DND-41 (cell line): ENCODE measurements at regions not wholly inside any gene's neighbourhood (a gene's known extent, or its start where the extent isn't known, plus 50 kb on each side); places are given as distances from the start of the nearest gene placed in this dataset.

Source experiments
- ATAC-seq: fragments of 200-7000 bp; cut with Tn5 transposase; 3 replicates; pipeline ENCODE4 v1.9.1; 2021; ENCODE audit warnings: low read depth; ENCODE audit not compliant: insufficient read depth
- DNase-seq: peaks from one replicate; pipeline ENCODE4 v3.0.0-alpha.2; 2020
- H2AFZ ChIP-seq: 2 replicates; pipeline ENCODE4 v1.6.0; 2012; ENCODE audit warnings: low read depth, low read length
- H3K27ac ChIP-seq: 2 replicates; pipeline ENCODE4 v1.5.1; 2012; ENCODE audit warnings: low read length, inconsistent platforms
- H3K27me3 ChIP-seq: fragments of 200-600 bp; sonication (generic); 2 replicates; pipeline ENCODE4 v1.6.0; 2012; ENCODE audit warnings: low read length, mild to moderate bottlenecking, inconsistent platforms; ENCODE audit not compliant: insufficient read depth, poor library complexity
- H3K36me3 ChIP-seq: 2 replicates; pipeline ENCODE4 v1.5.1; 2012; ENCODE audit warnings: low read length, inconsistent platforms; ENCODE audit not compliant: insufficient read depth
- H3K4me1 ChIP-seq: 2 replicates; pipeline ENCODE4 v1.5.1; 2012; ENCODE audit warnings: mild to moderate bottlenecking, low read length; ENCODE audit not compliant: insufficient read depth
- H3K4me2 ChIP-seq: 2 replicates; pipeline ENCODE4 v1.6.0; 2012; ENCODE audit warnings: mild to moderate bottlenecking, moderate library complexity, low read length, inconsistent platforms; ENCODE audit not compliant: insufficient read depth
- H3K4me3 ChIP-seq, 2 experiments: fragments of 200-600 bp in 1 of 2; shearing (Covaris generic) in 1 of 2; 2 replicates each; pipeline ENCODE4 v1.5.1; 2012 to 2016; ENCODE audit warnings: inconsistent platforms in 2 of 2, low read length in 2 of 2, mild to moderate bottlenecking in 2 of 2, low read depth in 1 of 2, moderate library complexity in 1 of 2
- H3K79me2 ChIP-seq: 2 replicates; pipeline ENCODE4 v1.6.0; 2012; ENCODE audit warnings: low read length, inconsistent platforms; ENCODE audit not compliant: insufficient read depth
- H3K9ac ChIP-seq: 2 replicates; pipeline ENCODE4 v1.6.0; 2012; ENCODE audit warnings: low read depth, mild to moderate bottlenecking, inconsistent platforms, low read length, moderate library complexity
- H3K9me3 ChIP-seq: 2 replicates; pipeline ENCODE4 v1.5.1; 2012; ENCODE audit warnings: low read length, moderate library complexity, mild to moderate bottlenecking, inconsistent platforms; ENCODE audit not compliant: insufficient read depth, severe bottlenecking
- H4K20me1 ChIP-seq: 2 replicates; pipeline ENCODE4 v1.6.0; 2012; ENCODE audit warnings: low read length; ENCODE audit not compliant: insufficient read depth
- EZH2 ChIP-seq: IDR thresholded peaks from 3 replicates; pipeline ENCODE4 v1.6.1; 2012; ENCODE audit warnings: borderline replicate concordance, low read depth, mild to moderate bottlenecking, moderate library complexity, low read length, inconsistent platforms; ENCODE audit not compliant: severe bottlenecking
- TF ChIP-seq, protein P1 (sequence below): IDR thresholded peaks from 2 replicates; pipeline ENCODE4 v1.5.1; 2012; ENCODE audit warnings: borderline replicate concordance, low read length, moderate library complexity, mild to moderate bottlenecking; ENCODE audit not compliant: poor library complexity, severe bottlenecking; ENCODE audit errors: extremely low read depth

DNA sequence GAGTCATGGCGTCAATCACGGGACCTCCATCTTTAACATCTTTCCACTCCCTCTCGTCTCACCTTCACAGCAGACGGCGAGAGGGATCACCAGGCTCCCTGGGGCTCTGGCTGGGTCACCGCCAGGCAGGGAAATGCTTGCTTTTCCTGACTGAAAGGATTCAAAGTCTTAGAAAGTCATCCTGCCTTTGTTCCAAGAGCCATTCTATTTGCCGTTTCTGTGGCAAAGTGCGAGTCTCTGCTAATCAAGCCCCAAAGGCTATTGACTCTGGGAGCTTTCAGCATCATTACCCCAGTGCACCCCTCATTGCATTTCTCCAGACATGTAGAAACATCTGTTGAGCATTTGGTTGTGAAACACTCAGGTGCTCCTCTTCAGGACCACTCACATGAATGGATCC lies 69.6 kb downstream of the GSC start:
- Histone ChIP-seq H3K9me3 (no peaks in the 10 kb centered on the region), H3K4me3 (no peak overlapping the region), H3K79me2 (no peaks in the 10 kb centered on the region), H2AFZ (no peak overlapping the region), H3K4me2 (no peak overlapping the region), H3K27me3 (no peaks in the 10 kb centered on the region), H3K36me3 (no peaks in the 10 kb centered on the region), H3K27ac (no peak overlapping the region), H3K4me1 (no peaks in the 10 kb centered on the region), H4K20me1 (no peaks in the 10 kb centered on the region), H3K9ac (no peak overlapping the region)
- no peak for DNase-seq
- no peak for ATAC-seq
- TF ChIP-seq EZH2: no peak
- TF ChIP-seq, protein P1, sequence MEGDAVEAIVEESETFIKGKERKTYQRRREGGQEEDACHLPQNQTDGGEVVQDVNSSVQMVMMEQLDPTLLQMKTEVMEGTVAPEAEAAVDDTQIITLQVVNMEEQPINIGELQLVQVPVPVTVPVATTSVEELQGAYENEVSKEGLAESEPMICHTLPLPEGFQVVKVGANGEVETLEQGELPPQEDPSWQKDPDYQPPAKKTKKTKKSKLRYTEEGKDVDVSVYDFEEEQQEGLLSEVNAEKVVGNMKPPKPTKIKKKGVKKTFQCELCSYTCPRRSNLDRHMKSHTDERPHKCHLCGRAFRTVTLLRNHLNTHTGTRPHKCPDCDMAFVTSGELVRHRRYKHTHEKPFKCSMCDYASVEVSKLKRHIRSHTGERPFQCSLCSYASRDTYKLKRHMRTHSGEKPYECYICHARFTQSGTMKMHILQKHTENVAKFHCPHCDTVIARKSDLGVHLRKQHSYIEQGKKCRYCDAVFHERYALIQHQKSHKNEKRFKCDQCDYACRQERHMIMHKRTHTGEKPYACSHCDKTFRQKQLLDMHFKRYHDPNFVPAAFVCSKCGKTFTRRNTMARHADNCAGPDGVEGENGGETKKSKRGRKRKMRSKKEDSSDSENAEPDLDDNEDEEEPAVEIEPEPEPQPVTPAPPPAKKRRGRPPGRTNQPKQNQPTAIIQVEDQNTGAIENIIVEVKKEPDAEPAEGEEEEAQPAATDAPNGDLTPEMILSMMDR: no peak

DNA sequence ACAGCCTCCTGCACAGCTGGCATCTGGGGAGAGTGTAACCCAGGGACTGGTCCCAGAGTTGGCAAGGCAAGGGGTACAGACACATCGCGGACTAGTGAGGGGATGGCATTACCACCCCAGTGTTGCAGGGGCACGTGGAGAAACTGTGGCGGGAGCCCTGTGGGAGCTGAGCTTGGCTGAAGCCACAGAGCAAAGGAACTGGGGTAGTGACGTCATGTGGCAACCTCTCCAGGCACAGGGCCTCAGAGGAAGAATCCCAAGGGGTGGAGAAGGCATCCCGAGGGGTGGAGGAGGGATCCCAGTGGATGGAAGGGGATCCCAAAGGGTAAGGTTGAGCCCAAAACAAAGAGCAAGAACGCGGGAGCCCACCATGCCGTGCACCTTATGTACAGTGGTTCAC lies 70.1 kb downstream of the GSC start:
- Histone ChIP-seq H3K27ac (no peak overlapping the region), H3K4me2 (no peak overlapping the region), H2AFZ (no peak overlapping the region), H3K79me2 (no peaks in the 10 kb centered on the region), H4K20me1 (no peaks in the 10 kb centered on the region), H3K9ac (no peak overlapping the region), H3K4me3 (no peak overlapping the region), H3K27me3 (no peaks in the 10 kb centered on the region), H3K9me3 (no peaks in the 10 kb centered on the region), H3K4me1 (no peaks in the 10 kb centered on the region), H3K36me3 (no peaks in the 10 kb centered on the region)
- no peak for TF ChIP-seq EZH2
- TF ChIP-seq, protein P1: no peak
- DNase-seq (no peak), ATAC-seq (no peak)

DNA sequence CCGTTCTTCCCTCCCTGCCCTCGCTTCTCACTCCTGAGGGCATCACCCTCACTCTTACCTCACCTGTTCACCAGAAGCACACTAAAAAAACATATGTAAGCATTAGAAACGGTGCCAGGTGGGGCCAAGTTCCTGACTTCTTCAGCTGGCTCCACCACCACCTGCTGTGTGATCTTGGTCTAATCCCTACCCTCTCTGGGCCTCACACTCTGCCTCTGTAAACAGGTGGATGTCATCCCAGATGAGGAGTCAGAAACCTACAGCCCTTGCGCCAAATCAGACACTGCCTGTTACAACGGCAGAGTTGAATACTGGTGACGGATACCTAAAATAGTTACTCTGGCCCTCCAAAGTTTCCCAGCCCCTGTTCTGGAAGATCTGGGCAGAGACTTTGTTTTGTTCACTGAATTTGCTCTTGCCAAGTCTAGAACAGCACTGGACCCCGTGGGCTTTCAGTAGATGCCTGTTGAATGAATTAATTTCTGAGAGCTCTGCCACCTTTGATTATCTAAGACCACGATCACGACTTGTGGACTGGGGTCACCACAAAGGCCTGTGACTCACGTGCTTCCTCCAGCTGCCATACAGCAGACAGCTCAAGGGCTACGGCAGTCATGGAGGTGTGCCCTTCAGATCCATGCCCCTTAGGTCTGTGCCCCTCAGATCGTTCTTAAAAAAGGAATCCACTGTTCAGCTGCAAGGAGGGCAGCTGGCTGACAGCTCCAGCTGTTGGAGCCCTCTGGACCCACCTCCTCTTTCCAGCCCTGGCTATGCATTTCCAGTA lies 71.9 kb downstream of the GSC start:
- DNase-seq: peak; percentile 42
- TF ChIP-seq, protein P1: no peak
- TF ChIP-seq EZH2: no peak
- Histone ChIP-seq H3K9ac (no peak overlapping the region), H3K4me2 (no peak overlapping the region), H3K27ac (no peak overlapping the region), H3K9me3 (no peaks in the 10 kb centered on the region), H3K4me1 (peaks cover 2% of the 10 kb centered on the region; the same call in 1 of the 2 replicates), H3K36me3 (no peaks in the 10 kb centered on the region), H2AFZ (no peak overlapping the region), H4K20me1 (no peaks in the 10 kb centered on the region), H3K79me2 (no peaks in the 10 kb centered on the region), H3K27me3 (no peaks in the 10 kb centered on the region), H3K4me3 (no peak overlapping the region)
- ATAC-seq: peak; percentile 80
